Glomerular visceral epithelial cell (primary cell): ENCODE measurements at regions not wholly inside any gene's neighbourhood (a gene's known extent, or its start where the extent isn't known, plus 50 kb on each side); places are given as distances from the start of the nearest gene placed in this dataset.
A peak's percentile ranks its signal among the peaks of the same experiment; 100 is the strongest.
"Not testable (repeated sequence)": the region's sequence is repeated elsewhere in the genome, so short reads cannot be mapped to it uniquely, and the experiment has no call there.

ENCODE experiments used
- DNase-seq: peaks from one replicate; pipeline ENCODE4 v3.0.0-alpha.2; 2016; ENCODE audit errors: extremely low spot score

DNA sequence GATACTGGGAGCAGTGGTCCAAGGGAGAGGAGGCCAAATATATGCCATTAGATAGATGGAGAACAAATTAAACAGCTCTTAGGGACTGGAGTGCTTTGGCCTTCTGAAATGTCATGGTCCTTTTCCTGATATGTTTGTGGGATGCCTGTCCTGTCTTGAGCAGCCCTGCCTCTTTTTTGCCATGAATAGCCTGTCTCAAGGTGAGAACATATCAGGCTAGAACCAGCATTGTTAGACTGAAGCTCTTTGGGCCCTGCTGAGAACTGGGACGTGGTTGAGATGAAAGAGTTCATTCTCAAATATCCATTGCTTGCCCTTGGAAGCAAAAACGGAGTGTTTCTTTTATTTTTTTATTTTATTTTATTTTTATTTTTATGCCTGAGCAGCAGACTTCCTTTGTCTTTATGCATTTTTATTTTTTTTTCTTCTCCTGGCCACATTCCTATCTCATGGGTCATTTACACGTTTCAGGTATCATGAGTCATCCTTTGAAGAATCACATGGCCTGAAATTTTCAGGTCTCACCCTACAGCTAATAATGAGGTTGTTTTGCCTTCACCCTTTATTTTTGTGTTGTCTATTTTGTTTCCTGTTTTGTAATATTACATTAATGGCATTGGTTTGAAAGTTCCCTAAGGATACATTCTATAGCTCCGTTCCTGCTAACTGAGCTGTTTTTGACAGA, 371.4 kb downstream of the PSAT1 start:
- peak; percentile 56 for DNase-seq

DNA sequence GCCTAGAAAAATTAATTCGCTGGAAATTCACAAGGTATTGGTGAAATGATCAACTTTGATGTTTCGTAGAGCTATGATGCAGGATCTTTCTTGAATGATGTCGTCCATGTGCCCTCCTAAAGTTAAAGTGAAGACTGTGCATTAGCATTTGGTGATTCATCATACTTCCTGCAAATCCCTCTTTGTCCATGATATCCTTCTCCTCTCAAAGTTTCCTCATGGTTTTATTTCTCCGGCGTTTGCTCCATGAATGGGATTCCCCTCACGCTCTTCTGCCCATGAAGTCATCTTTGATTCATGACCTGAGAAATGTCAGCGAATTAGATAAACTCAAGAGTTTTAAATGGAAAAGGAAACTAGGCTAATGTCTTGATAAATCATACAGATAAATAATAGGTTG, 372.7 kb downstream of the PSAT1 start:
- peak; percentile 59 for DNase-seq

DNA sequence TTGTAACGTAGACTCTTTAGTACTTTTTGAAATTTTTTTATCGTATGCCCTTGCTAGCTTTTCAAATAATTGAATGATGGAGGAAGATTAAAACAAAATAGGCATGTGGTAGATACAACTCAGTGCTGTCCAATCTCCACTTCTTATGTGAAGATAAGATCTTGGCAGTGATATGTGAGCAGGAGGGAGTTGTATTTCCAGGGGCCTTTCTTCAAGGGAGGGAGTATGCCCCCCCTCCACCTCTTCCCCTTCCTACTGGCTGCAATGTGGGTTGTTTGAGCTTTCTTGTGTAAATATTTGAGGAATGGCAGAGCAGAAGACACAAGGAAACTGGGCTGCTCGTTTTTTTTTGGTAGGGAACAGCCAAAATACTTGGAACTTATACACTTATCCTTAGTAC, 374.9 kb downstream of the PSAT1 start:
- no peak for DNase-seq

DNA sequence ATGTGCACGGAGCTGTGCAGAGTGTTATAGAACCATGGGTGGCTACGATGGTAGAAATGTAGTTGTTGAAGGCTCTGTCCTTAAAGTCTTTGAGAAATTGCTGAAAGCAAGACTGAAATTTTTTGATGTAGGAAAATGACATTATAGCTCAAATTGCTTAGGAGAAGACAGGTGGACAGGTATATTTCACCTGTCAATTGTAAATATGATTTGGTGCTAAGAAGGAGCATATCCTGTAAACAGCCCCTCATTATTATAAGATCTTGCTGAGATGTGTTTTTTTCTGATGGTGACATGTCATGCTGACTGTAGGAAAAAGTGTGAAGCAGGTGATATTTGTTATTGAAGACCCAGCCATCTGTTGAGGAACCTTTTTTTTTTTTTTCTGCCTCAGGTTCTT, 377.9 kb downstream of the PSAT1 start:
- no peak for DNase-seq

DNA sequence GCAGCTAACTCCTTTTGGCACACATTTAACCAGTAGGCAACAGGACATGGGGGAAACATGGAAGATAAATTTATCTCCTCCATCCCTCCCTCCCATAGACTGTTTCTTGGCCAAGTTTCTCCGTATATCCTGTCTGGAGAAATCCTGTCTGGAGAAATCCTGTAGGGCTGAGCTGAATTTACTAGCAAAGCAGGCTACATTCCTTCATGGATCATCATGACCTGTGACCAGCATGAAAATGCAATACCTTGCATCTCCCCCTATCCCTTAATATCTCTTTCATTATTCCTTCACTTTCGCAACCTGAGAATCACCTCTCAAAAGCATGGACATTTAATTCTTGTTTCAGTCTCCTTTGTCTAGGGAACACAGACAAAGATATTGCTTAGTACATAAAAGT, 379.1 kb downstream of the PSAT1 start:
- DNase-seq, result peak; percentile 33

DNA sequence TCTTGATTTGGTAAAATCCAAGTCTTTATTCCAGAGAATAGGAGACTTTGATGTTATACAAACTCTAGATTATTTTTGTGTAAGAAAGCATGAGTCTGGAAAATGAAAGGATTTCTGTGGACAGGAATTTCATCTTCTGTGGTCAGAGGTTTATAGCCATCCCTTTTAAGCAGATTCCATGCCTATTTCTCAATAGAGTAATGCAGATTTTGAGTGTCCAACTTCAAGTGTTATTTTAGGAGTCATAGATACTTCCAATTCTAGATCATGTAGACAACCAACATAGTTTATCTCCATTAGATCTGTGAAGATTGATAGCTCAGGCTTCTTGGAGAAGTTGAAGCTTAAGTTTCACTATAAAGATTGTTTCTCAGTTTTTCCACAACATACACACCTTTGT, 379.7 kb downstream of the PSAT1 start:
- DNase-seq, result peak; percentile 58

DNA sequence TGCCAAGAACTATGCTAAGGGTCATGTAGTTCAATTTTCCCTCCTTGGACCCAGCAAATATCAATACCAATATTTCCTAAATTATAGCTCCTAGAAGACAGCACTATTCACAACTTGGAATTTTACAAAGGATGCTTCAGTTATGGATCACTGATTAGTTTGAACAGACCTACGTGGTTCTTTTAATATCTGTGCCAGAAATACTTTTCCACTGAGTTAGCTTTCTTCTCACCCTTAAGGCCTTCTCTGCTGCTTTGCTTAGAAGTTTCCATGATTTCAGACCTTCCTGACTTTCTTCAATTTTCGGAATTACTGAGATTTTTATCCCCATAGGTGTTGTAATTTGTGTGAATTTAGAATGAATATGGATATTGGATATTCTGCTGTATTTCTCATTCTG, 380.4 kb downstream of the PSAT1 start:
- DNase-seq, result peak; percentile 43

DNA sequence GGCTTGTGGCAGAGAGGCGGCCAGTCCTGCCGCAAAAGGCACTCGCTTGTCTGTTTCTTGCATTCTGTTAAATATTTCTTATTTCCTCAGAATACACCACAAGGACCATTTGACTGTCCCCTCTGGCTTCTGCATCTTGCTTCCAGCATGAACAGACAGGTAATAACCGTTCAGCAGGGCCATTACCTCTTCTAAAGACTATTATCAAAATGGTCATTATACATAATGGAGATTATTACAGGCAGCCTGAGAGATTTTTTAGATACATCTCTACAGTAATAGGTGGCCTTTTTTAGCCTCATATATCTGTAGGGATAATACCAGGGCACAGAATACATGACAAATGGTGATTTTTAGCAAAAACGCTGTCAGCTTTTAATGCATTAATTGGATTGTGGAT, 382.0 kb downstream of the PSAT1 start:
- no peak for DNase-seq

DNA sequence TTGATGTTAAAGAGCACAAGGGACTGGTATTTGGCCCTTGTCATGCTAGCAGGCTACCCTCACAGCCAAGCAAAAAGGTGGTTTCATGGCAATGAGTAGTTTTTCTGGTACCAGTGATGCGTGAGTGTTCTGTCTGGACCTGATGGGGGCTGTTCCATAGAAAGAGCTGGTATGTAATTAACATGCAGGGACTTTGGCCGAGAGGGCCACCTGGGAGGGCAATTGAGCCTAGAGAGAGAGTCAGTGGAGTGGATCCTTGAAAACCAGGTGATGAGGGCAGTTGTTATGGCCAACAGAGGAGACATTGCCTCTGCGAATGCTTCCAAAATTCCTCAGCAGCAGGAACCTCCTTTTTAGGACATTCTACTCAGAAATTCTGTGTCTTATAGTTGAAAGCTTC, 383.3 kb downstream of the PSAT1 start:
- no peak for DNase-seq

DNA sequence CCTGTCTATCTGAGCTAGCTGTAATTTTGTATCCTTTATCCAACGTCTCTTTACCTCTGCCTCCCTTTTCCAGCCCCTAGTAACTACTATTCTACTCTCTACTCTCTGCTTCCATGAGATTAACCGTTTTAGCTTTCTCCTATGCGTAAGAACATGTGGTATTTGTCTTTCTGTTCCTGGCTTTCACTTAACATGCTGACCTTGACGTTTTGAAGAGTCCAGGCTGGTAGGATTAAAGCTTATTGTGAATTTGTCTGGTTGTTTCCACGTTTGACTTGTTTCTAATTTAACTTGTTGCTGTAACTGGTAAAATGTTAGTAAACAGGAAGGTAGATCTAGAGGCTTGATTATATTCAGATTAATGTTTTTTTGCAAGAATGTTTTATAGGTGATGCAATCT, 385.3 kb downstream of the PSAT1 start:
- DNase-seq, result no peak

DNA sequence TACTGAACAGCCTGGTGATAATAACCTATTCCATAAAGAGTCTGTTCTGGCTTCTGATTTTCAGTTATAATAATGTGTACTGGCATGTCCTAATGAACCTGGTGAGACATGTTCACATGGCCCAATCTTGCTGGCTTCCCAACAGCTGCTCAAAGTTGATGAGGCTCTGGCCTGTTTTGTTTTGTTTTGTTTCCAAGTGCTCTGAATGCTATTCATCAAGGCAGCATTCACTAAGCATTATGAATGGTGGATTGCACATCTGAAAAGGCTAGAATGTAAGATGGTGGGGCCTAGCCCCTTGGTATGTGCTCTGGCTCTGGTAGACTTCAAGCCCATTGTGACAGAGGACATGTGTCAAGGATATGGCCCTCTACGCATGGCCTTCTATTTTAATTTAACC, 388.5 kb downstream of the PSAT1 start:
- no peak for DNase-seq

DNA sequence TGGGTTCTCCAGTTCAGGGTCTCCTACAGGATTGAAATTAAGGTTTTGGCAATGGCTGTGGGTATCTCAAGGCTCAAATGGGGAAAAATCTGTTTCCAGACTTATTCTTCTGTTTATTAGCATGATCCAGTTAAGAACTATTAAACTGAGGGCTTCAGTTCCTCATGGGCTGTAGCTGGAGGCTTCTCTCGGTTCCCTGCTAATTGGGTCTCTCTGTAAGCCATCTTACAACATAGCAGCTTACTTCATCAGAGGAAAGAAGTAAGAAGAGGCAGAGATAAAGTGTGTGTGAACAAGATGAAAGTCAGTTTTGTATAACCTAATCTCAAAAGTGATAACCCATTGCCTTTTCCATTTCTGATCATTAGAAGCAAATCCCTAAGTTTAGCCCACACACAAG, 391.9 kb downstream of the PSAT1 start:
- DNase-seq, result no peak

DNA sequence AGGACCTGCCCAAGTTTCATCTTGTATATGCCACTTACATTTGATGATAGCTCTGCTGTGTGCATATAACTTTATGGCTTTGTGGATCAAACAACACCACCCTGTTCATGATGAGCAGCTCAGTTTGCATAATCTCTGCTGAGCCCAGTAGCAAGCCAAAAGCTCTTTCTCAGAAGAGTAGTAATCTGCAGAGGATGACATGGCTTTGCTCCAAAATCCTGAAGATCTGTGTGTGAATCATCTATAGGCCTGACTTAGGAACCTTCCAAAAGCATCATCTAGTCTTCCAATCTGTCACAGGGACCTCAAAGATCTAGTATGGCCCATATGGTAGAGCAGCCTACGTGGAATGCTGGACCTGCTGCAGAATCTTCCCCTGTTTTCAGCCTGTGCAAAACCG, 394.6 kb downstream of the PSAT1 start:
- no peak for DNase-seq

DNA sequence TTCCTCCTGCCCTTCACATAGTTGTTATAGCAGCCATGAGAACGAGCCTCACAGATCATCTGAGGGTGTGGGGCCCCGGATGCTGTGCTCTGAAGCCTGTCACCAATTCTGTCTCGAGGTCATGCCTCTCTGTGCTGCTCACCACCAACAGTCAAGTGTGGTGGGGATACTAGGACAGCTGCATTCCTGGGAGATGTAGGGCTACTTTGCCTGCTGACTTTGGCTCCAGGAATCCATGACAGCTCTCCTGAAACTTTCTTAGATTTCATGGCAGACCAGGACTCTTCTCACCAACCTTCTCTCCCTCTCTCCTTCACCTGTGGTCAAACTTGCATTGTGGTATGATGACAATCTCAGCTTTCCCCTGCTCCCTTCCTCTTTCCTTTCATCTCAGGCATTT, 395.9 kb downstream of the PSAT1 start:
- DNase-seq, result peak; percentile 90

DNA sequence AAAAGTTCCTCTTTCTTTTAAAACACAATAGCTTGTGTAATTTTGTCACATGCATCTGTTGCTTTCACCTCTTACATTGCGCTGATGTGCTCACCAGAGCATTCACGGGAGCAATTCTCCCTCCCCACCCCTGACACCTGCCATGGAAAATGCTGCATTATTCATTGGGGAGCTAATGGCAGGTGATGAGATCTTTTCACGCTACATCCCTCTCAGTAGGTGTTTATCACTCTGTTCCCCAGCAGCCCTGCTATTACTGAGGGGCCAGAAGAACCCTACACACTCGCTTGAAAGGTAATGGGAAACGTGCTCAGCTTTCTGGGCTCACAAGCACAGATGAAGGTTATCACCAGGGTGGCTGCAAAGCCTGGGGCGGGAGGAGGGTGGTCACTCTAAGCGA, 398.0 kb downstream of the PSAT1 start:
- no peak for DNase-seq

DNA sequence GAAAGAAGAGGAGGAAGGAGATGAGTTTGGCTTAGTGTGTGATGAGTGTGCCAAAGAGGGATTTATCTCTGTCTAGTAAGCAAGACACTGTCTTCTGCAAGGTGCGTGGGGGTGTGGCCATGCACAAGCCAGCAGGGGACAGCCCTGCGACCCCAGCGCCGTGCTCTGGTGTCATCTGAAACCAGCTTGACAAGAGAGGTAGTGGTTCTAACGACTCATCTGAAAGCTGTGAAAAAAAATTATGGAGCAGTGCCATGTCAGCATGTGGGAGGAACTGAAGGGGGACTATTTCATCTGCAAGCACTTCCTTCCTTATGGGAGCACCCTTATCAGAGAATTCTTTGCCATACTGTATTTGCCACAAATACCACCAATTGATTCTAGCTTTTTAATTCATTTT, 398.6 kb downstream of the PSAT1 start:
- DNase-seq, result no peak

DNA sequence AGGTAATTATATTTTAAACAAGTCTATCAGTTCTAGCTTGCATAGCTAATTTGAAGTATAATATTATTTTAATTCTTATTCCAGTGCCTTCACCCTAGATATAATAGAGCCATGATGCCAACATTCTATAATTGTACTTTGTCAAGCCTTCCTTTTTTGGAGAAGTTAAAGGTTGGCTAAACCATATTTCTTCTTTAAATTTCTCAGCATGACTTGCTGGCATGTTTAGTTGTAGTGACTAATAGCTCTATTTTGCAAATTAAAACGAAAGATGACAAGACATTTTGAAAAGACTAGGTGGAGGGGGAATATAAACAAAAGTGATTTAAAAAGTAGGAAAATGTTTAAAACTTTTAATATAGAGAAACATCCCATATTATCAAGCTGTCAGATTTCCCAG, 400.7 kb downstream of the PSAT1 start:
- DNase-seq, result no peak

DNA sequence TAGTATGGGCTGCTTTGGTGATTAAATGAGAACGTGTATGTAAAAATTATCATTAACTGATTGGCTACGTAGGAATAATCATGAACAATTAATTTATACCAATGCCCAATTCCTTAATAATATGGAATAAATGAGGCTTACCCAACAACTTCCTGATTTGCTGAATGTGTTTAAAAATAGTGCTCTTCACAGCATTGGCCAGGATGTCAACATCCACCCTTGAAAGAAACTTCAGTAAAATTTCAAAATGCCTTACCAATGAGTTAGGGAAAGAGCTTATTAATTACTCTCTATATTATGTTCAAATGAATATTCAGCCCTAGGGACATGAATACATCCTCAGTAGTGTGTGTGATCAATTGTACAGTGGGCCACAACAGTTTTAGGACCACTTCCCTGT, 401.4 kb downstream of the PSAT1 start:
- no peak for DNase-seq

DNA sequence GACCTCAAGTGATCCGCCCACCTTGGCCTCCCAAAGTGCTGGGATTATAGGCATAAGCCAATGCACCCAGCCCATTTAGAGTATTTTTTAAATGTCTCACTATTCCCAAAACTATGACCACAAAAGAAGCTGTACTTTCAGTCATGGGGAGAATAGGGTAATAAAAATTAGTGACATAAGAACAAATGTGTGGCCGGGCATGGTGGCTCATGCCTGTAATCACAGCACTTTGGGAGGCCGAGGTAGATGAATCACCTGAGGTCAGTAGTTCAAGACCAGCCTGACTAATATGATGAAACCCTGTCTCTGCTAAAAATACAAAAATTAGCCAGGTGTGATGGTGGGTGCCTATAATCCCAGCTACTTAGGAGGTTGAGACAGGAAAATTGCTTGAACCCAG, 402.3 kb downstream of the PSAT1 start:
- DNase-seq, result peak; percentile 62

DNA sequence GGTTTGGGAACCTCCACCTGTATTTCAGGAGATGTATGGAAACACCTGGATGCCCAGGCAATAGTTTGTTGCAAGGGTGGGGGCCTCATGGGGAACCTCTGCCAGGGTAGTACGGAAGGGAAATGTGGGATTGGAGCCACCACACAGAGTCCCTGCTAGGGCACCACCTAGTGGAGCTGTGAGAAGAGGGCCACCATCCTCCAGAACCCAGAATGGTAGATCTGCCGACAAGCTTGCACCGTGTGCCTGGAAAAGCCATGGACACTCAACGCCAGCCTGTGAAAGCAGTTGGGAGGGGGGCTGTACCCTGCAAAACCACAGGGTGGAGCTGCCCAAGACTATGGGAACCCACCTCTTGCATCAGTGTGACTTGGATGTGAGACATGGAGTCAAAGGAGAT, 407.2 kb downstream of the PSAT1 start:
- not testable (repeated sequence) for DNase-seq

DNA sequence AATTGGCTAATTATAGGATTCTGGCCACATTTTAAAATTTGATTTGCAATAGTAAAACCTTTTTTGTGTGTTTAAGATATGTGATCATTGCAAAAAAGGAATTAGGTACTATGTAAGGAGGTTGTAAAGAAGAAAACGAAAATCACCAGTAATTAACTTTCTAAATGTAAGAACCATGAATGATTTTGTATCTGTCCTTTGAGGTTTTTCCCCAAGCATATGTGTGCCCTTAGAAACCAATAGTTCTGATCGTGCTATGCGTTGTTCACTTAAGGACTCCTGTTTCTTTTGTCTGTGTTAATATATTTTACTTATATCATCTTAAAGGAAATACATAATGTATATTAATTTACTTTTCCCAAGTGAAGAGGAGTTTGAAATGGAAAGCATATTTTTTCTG, 410.2 kb downstream of the PSAT1 start:
- no peak for DNase-seq

DNA sequence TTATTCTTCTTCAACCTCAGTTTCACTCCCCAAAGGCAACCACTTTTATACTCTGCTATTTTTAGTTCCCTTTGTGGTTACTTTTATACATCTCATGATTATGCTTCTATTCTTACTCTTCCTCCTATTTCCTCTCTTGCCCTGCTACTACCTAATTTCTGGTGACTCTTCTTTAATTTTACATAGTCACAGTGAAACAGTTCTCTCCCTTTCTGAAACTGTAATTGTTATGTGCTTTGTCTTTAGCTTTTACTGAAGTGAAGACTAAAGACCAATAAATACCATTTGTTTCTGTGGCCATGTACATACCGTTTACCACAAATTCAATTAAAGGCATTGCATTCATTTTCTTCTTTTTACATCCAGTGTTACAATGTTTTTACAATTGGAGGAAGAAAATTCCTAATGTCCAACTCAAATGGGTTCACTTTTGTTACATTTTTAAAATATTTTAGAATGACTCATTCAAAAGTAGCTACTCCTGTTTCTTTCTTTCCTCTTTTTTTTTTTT, 410.6 kb downstream of the PSAT1 start:
- DNase-seq, result peak; percentile 39

DNA sequence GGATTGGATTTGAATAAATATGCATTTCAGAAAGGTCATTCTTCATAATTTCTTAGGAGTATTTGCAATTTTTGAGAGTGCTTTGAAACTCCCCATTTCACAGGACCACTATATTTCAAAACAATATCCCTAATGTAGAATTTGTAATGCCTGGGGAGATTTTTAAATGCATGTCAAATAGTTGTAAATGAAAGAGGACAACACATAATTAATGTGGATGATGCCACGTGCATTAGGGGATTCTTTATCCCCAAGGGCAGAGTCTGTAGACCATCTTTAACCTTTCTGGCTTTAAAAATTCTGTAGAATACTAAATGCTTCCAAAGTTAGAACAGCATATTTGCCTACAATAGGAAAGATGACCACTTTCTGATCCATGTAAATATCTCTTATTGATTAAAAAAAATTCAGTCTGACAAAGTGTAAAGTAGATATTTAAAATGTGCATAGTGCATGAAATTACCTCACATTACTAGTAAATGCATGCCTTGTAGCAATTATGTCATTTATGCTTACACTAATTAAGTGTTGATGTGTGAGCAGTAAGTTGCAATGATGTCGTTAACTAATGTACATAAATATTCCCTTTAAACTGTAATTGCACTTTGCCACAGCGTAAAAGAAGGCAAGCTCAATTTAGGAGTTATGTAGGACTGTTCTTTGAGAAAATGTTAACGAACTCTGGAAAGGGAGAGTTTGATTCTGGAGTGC, 416.1 kb downstream of the PSAT1 start:
- no peak for DNase-seq
